NCI-H774 (cell line): ENCODE measurements at regions not wholly inside any gene's neighbourhood (a gene's known extent, or its start where the extent isn't known, plus 50 kb on each side); places are given as distances from the start of the nearest gene placed in this dataset.

Experiments used
- DNase-seq: peaks from one replicate; lab custom pipeline; 2025; lab: John Stamatoyannopoulos, UW

GRCh38 chr3:159844801-159845261 lies 143.8 kb upstream of the IL12A start:
- DNase-seq, result no peak

GRCh38 chr3:159845737-159846136 lies 142.9 kb upstream of the IL12A start:
- DNase-seq, result no peak

GRCh38 chr3:159846255-159846654 lies 142.4 kb upstream of the IL12A start:
- no peak for DNase-seq

GRCh38 chr3:159848348-159849118 lies 140.1 kb upstream of the IL12A start:
- no peak for DNase-seq

GRCh38 chr3:159850481-159850880 lies 138.2 kb upstream of the IL12A start:
- no peak for DNase-seq

- DNase-seq, result no peak
Measured at GRCh38 chr3:159852266-159852665, 136.4 kb upstream of the IL12A start.

- no peak for DNase-seq
Measured at GRCh38 chr3:159852821-159853505, 135.7 kb upstream of the IL12A start.

- DNase-seq, result no peak
Measured at GRCh38 chr3:159853506-159853864, 135.2 kb upstream of the IL12A start.

- no peak for DNase-seq
Measured at GRCh38 chr3:159854500-159855124, 134.0 kb upstream of the IL12A start.

GRCh38 chr3:159855599-159856346 lies 132.9 kb upstream of the IL12A start:
- DNase-seq, result no peak

GRCh38 chr3:159856590-159857104 lies 132.0 kb upstream of the IL12A start:
- no peak for DNase-seq

- no peak for DNase-seq
Measured at GRCh38 chr3:159857840-159858239, 130.8 kb upstream of the IL12A start.

GRCh38 chr3:159858650-159859049 lies 130.0 kb upstream of the IL12A start:
- DNase-seq, result no peak

GRCh38 chr3:159859424-159859823 lies 129.2 kb upstream of the IL12A start:
- no peak for DNase-seq

GRCh38 chr3:159859836-159860235 lies 128.8 kb upstream of the IL12A start:
- DNase-seq, result no peak

GRCh38 chr3:159860269-159861116 lies 128.1 kb upstream of the IL12A start:
- no peak for DNase-seq

- DNase-seq, result no peak
Measured at GRCh38 chr3:159861369-159861987, 127.2 kb upstream of the IL12A start.

- no peak for DNase-seq
Measured at GRCh38 chr3:159865041-159865579, 123.5 kb upstream of the IL12A start.

GRCh38 chr3:159866201-159866746 lies 122.4 kb upstream of the IL12A start:
- no peak for DNase-seq

GRCh38 chr3:159867372-159867771 lies 121.3 kb upstream of the IL12A start:
- no peak for DNase-seq
